Kidney capillary endothelial cell (primary cell): ENCODE measurements at regions not wholly inside any gene's neighbourhood (a gene's known extent, or its start where the extent isn't known, plus 50 kb on each side); places are given as distances from the start of the nearest gene placed in this dataset.

ENCODE experiments used
- DNase-seq: peaks from one replicate; pipeline ENCODE4 v3.0.0-alpha.2; 2018; ENCODE audit warnings: low spot score

DNA sequence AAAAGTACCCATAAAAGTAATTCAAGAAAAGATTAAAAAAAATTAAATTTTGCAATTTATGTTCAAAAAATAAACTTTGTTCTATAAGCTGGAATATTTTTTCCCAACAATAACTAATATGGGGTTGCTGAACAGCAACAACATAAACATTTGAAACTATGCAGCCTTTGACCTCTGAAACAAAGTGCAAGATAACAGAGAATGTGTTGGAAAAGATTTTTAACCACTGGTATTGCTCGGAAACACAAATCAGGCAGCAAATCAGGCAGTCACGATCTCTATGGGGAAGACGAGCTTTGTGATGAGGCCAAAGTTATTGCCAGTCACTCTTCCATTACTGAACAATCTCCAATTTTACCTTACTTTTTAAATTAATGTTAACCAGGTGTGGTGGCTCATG is 332.1 kb downstream of the PABPC4L start:
- no peak for DNase-seq

DNA sequence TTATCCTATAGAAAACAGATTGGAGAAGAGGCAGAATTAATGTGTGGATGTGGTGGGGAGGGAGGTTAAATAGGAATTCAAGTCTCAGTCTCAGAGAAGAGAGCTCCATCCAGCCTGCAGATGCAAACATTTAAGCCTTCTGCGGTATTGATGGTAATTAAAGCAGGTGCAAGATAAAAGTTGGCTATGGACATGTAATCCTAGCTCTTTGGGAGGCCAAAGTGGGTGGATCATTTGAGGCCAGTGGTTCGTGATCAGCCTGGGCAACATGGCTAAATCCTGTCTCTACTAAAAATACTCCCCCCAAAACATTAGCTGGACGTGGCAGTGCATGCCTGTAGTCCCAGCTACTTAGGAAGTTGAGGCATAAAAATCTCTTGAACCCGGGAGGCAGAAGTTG is 332.7 kb downstream of the PABPC4L start:
- no peak for DNase-seq

GRCh38 chr4:133866328-133866699 is 335.3 kb downstream of the PABPC4L start:
- DNase-seq: no peak

DNA sequence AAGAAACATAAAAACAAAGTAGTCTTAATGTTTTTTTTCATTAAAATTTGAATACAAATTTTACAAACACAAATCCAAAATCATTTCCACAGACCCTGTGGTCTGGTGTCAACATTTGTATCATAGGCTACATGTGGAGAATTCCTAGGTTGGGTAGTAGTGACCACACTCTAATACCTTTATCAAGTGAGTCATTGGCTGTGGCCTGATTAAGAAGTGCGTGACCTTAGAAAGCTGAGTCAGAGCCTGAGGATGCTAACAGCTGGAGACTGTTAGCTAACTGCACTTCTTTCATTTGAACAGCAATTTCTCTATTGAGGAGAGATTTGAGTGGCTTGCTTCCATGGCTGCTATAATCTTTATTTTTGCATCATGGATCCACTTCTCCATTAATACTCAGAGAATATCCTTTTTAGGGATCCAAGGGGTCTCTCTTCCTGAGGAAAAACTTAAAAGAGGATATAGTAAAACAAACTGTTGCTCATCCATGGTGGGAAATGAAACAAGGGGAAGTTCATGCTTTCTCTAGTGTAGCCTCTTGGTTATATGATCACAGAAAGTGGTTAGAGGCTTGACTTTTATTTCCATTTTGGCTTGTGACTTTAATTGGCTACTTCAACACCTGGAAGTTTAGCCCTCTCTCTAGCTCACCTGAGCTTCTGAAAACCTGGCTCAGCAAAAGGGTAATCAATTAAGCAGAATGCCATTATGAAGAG is 335.8 kb downstream of the PABPC4L start:
- DNase-seq: peak; percentile 63

DNA sequence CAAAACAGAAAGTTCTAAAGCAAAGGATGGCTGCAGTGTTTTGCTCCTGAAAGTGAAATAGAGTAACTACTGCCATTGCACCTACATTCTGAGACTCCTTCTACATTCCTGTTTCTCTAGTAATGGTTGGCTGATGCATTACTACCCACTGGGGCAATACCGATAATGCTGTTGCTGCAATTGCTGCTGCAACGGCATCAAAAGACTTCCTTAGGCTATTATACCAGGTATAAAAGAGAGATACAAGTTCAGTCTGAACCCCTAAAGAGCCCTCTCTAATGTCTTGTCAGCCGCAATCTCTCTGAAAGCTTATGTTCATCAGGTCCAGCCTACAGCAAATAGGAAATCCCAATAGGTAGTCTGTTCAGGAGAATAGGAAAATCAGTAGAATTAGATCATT is 338.4 kb downstream of the PABPC4L start:
- no peak for DNase-seq

DNA sequence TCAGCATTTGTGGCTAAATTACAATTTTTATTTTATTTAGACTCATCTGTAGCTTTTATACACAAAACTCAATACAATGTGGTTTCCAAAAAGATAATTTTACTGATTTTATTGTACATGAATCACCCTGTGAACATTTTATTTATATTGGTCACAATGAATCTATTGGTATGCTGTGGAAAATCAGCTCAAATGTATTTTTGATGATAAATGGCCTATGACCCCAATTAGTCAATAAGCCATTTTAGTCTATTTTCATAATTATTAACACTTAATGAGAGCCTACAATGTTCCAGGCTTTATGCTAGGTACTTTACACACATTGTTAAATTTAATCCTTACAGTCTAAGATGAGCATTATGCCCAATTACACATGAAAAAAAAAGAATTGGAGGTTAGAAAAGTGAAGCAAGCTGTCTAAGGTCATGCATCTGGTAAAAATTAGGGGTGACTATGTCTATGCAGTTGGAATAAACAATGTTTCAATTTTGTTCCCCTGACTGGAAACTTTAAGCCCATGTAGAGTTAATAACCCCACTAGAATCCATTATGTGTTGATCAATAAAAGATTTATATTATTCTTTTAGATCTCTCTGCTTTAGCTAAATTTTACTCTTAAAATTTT is 344.7 kb downstream of the PABPC4L start:
- no peak for DNase-seq

- no peak for DNase-seq
Measured at GRCh38 chr4:133855001-133855400, 346.6 kb downstream of the PABPC4L start.

DNA sequence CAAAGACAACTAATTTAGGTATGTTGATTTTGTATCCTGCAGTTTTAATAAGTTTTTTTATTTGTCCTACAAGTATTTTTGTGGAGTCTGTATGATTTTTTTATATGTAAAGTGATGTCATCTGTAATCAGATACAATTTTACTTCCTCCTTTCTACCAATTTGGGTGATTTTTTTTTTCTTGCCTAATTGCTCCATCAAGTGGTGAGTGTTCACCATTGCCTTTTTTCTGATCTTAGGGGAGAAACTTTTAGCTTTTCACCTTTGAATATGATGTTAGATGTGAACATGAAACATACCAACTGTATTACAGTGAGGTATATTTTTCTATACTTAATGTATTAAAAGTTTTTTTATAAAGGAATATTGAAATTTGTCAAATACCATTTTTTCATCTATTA is 362.3 kb downstream of the PABPC4L start:
- no peak for DNase-seq

GRCh38 chr4:133823177-133823576 is 378.4 kb downstream of the PABPC4L start:
- DNase-seq: no peak

DNA sequence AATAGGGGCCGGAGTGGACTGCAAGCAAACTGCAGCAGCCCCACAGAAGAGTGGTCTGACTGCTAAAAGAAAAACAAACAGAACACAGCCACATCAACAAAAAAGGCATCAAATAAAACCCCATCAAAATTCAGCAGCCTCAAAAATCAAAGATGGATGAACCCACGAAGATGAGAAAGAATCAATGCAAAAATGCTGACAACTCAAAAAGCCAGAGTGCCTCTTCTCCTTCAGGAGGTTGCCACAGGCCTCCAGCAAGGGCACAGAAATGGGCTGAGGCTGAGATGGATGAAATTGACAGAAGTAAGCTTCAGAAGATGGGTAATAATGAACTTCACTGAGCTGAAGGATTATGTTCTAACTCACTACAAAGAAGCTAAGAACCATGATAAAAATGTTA is 388.6 kb downstream of the PABPC4L start:
- no peak for DNase-seq

DNA sequence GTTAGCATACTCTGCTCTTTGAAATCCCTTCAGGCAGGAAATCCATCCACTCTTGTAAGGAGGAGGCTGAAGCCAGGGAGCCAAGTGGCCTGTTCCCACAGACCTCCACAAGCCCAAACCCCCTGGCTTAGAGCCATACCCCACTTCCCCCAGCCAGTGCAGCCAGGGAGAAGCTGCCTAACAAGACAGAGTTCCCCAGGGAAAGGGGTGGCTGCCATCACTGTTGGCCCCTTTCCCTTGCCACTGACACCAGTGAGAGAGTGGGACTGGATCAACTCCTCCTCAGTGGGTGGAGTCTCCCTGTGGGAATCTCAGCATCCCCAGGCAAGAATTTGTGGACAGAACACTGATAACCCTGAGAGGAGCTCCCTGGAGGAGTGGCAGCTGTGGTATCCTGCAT is 389.4 kb downstream of the PABPC4L start:
- no peak for DNase-seq

DNA sequence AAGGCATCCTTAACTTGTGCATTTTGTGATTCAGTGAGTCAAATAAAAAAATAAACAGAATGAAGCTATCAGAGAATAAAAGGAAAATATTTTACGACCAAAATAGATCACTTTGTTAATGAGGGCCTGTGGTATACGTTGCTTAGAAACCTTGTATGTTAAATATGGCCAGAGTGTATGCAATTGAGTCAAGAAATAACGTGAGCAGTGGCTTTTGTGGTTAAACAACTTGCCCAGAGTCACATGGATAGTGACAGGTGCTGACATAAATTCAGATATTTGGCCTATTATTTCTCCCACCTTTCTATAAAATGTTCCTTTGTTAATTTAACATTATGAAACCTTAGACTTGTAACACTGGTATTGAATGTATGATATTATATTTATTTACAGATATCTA is 393.4 kb downstream of the PABPC4L start:
- DNase-seq: no peak

- no peak for DNase-seq
Measured at GRCh38 chr4:133803341-133803740, 398.2 kb downstream of the PABPC4L start.

DNA sequence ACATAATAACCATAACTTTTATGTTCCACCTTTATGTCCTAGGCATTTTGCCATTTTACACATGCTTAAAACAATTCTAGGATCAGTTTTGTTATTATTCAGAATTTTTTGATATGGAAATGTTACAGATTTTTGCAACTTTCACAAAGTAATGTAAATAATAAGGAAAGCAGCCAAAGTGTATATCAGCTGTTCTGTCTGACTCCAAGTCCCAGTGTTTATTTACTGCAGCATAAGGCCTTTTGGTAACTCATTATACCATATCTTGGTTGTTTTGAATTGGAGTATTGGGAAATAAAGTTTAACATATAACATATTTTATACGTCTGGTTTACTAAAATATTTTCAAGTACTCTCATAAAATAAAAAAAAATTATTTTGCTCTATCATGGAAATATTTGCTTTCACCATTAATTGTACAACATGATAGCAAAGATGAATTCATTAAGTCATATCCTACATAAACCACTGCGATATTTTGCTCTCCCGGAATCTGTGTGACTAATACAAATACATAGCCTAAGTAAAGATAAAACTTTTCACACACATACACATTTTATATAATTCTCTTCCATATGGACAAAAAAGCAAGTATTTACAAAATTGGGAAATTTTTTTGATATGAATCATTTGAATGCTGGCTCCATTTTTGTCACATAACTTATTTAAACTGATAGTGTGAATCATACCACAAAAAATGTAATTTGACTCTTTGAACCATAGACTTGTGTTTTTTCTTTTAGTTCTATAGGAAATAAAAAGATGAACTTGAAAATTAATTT is 399.0 kb downstream of the PABPC4L start:
- peak; percentile 14 for DNase-seq

DNA sequence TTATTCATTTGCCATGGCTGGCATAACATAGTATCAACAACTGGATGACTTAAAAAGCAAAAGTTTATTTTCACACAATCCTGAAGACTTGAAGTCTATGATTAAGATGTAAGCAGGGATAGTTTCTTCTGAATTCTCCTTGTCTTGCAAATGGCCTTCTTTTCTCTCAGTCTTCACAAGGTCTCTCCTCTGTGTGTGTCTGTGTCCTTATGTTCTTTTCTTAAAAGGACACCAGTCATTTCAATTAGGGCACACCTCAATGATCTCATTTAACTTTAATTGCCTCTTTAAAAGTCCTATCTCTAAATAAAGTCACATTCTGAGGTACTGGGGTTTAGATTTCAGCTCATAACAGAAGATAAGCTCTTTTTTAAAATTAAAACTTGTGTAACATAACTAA is 399.7 kb downstream of the PABPC4L start:
- DNase-seq: no peak

- DNase-seq: no peak
Measured at GRCh38 chr4:133800966-133801365, 400.6 kb downstream of the PABPC4L start.

DNA sequence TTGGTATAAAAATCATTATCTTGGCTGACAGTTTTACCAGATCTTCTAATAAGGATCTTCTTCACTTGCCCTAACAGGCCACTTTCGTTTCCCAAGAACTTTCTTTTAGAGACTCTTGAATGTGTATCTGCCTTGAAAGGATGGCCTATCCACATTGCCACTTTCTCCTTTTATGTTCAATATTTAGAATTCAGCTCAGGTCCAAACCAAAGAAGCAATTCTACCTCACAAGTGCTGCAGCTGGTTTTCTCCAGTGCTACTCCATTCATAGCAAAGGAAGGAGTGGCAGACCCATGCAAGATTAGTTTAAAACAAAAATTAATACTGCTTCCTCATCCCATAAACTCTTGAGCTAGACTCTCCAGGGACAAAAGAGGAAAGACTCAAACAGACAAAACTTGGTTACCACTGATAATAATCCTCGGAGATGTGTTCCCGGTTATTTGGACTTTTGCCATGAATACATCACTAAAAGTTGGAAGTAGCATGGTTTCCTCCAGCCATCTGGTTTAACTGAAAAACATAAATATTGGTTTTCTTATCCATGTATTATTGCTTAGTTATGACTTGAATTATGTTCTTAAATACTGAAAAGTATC is 401.8 kb downstream of the PABPC4L start:
- no peak for DNase-seq

DNA sequence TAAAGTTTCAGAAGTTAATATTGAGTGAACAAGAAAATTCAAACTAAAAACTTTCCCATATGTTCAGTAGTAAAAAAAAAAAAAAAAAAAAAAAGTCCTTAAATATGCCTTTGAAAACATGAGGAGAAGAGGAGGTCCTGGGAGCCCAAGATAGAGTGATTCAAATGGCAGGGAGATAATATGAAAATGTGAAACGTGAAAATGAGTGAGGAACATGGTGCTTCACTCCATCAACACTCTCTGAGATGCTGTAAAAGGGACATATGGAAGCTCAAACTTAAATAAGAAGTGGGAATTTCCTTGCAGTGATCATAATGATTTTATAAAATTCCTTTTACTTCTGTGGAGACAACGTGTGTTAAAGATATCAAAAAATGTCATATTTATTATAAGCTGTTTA is 423.9 kb downstream of the PABPC4L start:
- DNase-seq: no peak

GRCh38 chr4:133776961-133777360 is 424.6 kb downstream of the PABPC4L start:
- DNase-seq: no peak

DNA sequence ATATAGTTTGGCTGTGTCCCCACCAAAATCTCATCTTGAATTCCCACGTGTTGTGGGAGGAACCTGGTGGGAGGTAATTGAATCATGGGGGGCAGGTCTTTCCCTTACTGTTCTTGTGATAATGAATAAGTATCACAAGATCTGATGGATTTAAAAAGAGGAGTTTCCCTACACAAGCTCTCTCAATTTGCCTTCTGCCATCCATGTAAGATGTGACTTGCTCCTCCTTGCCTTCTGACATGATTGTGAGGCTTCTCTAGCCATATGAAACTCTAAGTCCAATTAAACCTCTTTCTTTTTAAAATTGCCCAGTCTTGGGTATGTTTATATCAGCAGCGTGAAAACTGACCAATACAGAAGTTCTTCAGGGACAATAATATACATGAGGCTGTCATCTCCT is 425.1 kb downstream of the PABPC4L start:
- DNase-seq: no peak

DNA sequence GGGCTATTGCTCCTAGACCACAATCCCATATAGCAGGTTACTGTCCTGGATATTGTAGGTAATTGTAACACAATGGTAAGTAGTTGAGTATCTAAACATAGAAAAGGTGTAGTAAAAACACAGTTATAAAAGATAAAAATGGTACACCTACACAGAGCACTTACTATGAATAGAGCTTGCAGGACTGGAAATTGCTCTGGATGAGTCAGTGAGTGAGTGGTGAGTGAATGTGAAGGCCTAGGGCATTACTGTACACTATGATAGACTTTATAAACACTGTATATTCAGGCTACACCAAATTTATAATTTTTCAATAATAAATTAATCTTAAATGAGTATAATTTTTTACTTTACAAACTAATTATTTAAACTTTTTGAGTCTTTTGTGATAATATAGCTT is 425.7 kb downstream of the PABPC4L start:
- peak; percentile 1 for DNase-seq

DNA sequence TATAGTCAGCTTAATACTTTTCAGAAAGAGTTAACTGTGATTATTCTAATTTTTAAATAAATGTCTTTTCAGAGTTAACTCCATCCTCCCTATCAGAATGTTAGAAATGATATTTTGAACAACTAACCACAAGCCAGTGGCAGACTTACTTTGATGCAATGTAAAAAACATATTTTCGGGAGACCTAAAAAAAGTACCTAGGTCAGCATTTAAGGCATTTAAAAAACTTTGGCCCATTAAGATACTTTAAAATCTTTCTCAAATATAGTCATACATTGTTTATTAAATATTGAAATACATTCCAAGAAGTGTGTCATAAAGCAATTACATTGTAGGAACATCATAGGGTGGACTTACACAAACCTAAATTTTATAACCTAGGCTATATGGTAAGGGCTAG is 426.1 kb downstream of the PABPC4L start:
- DNase-seq: no peak

- DNase-seq: no peak
Measured at GRCh38 chr4:133759428-133759827, 442.2 kb downstream of the PABPC4L start.
